OCI-LY3 (cell line): ENCODE measurements at regions not wholly inside any gene's neighbourhood (a gene's known extent, or its start where the extent isn't known, plus 50 kb on each side); places are given as distances from the start of the nearest gene placed in this dataset.
"Not testable (repeated sequence)": the region's sequence is repeated elsewhere in the genome, so short reads cannot be mapped to it uniquely, and the experiment has no call there.

ENCODE experiments used
- H2AFZ ChIP-seq: fragments of 200-600, 300-600 bp; shearing (Covaris generic); 2 replicates; pipeline ENCODE4 v1.6.0; 2014; ENCODE audit warnings: antibody characterized with exemption, low read depth, low read length
- H3K27ac ChIP-seq: fragments of 200-600, 300-600 bp; sonication (generic); 2 replicates; pipeline ENCODE4 v1.5.1; 2014; ENCODE audit warnings: mild to moderate bottlenecking, low read length, moderate library complexity, mixed read lengths
- H3K27me3 ChIP-seq: fragments of 200-600, 300-600 bp; sonication (generic); 2 replicates; pipeline ENCODE4 v1.6.1; 2014; ENCODE audit warnings: low read depth, low read length, mixed read lengths
- H3K36me3 ChIP-seq: fragments of 200-600, 300-600 bp; sonication (generic); replicated peaks from 2 replicates; pipeline ENCODE3; 2014; ENCODE audit warnings: low read depth, low read length, mixed read lengths
- H3K4me1 ChIP-seq: fragments of 300-600, 200-600 bp; sonication (generic); 2 replicates; pipeline ENCODE4 v1.6.1; 2014; ENCODE audit warnings: low read length, mixed read lengths
- H3K4me2 ChIP-seq: fragments of 200-600, 300-600 bp; sonication (generic); 2 replicates; pipeline ENCODE4 v1.6.1; 2014; ENCODE audit warnings: low read length, mixed read lengths
- H3K4me3 ChIP-seq: fragments of 300-600, 200-600 bp; sonication (generic); 2 replicates; pipeline ENCODE4 v1.5.1; 2014; ENCODE audit warnings: antibody characterized with exemption, mild to moderate bottlenecking, low read length, moderate library complexity
- H3K79me2 ChIP-seq: fragments of 300-600, 200-600 bp; shearing (Covaris generic); 2 replicates; pipeline ENCODE4 v1.6.1; 2014; ENCODE audit warnings: mild to moderate bottlenecking, low read length, mixed read lengths
- H3K9ac ChIP-seq: fragments of 300-600, 200-600 bp; shearing (Covaris generic); 2 replicates; pipeline ENCODE4 v1.6.0; 2014; ENCODE audit warnings: mild to moderate bottlenecking, low read length, moderate library complexity
- H3K9me3 ChIP-seq: fragments of 200-600, 300-600 bp; shearing (Covaris generic); 2 replicates; pipeline ENCODE4 v1.6.1; 2014; ENCODE audit warnings: low read length, mixed read lengths; ENCODE audit not compliant: insufficient read depth
- H4K20me1 ChIP-seq: fragments of 200-600, 300-600 bp; sonication (generic); 2 replicates; pipeline ENCODE4 v1.6.1; 2016; ENCODE audit warnings: low read length, mixed read lengths; ENCODE audit not compliant: insufficient read depth
- EZH2phosphoT487 ChIP-seq: fragments of 200-600 bp; shearing (Covaris generic); IDR thresholded peaks from 2 replicates; pipeline ENCODE4 v1.6.1; 2018; ENCODE audit warnings: antibody characterized with exemption, mixed run types, low read depth
- TF ChIP-seq, protein P1 (sequence below): fragments of 200-600, 300-600 bp; sonication (generic); IDR thresholded peaks from 2 replicates; pipeline ENCODE4 v1.5.1; 2014; ENCODE audit warnings: antibody characterized with exemption, low read length, low read depth

DNA sequence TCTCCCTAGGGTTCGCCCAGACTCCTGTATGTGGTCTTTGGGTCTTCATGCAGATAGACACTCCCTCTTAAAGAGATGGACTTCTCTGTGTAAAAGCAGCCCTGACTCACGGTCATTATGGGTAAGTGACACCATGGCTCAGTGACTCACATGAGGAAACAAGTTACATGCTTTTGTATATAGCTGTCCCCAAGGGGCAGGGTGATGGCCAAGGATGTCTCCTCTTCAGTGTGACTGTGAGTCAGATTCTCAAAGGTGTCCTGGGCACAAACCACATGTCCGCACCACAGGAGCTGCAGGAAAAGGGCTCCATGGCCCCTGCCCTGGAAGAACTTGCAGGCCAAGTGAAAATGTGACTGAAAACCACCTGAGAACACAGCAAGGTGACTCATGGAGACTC is 380.4 kb downstream of the NPHP4 start:
- no peaks in the 10 kb centered on the region for H3K36me3 ChIP-seq
- H2AFZ ChIP-seq: no peak overlapping the region
- H3K4me1 ChIP-seq: no peaks in the 10 kb centered on the region
- H3K27ac ChIP-seq: no peak overlapping the region
- H3K4me2 ChIP-seq: no peak overlapping the region
- H3K4me3 ChIP-seq: no peak overlapping the region
- no peaks in the 10 kb centered on the region; the same call in 1 of the 2 replicates for H3K9me3 ChIP-seq
- TF ChIP-seq, protein P1, sequence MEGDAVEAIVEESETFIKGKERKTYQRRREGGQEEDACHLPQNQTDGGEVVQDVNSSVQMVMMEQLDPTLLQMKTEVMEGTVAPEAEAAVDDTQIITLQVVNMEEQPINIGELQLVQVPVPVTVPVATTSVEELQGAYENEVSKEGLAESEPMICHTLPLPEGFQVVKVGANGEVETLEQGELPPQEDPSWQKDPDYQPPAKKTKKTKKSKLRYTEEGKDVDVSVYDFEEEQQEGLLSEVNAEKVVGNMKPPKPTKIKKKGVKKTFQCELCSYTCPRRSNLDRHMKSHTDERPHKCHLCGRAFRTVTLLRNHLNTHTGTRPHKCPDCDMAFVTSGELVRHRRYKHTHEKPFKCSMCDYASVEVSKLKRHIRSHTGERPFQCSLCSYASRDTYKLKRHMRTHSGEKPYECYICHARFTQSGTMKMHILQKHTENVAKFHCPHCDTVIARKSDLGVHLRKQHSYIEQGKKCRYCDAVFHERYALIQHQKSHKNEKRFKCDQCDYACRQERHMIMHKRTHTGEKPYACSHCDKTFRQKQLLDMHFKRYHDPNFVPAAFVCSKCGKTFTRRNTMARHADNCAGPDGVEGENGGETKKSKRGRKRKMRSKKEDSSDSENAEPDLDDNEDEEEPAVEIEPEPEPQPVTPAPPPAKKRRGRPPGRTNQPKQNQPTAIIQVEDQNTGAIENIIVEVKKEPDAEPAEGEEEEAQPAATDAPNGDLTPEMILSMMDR: no peak
- no peak for TF ChIP-seq EZH2phosphoT487
- H3K27me3 ChIP-seq: no peaks in the 10 kb centered on the region
- no peaks in the 10 kb centered on the region for H3K79me2 ChIP-seq
- H4K20me1 ChIP-seq: no peaks in the 10 kb centered on the region
- H3K9ac ChIP-seq: no peak overlapping the region

DNA sequence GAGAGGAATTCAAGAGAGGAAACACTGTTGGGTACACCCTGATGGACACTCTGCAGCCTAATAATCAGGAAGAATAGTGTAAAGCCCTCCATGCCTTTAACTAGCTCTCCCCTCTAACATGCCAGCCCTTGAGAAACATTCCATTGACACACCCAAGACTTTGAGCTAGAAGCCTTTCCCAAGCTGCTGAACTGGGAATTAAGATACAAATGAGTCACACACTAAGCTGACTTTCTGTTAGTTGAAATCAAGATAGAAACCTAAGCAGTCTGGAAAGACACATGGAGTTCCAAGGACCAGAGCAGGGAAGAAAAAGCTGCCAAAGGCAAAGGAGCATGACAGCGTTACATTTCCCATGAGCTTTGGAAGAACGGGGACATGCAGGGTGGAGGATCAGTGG is 380.8 kb downstream of the NPHP4 start:
- TF ChIP-seq EZH2phosphoT487: no peak
- TF ChIP-seq, protein P1: no peak
- Histone ChIP-seq H3K9me3 (no peaks in the 10 kb centered on the region; the same call in 1 of the 2 replicates), H3K4me1 (no peaks in the 10 kb centered on the region), H3K79me2 (no peaks in the 10 kb centered on the region), H3K27ac (no peak overlapping the region), H3K36me3 (no peaks in the 10 kb centered on the region), H3K4me3 (no peak overlapping the region), H3K9ac (no peak overlapping the region), H3K4me2 (no peak overlapping the region), H2AFZ (no peak overlapping the region), H3K27me3 (no peaks in the 10 kb centered on the region), H4K20me1 (no peaks in the 10 kb centered on the region)

DNA sequence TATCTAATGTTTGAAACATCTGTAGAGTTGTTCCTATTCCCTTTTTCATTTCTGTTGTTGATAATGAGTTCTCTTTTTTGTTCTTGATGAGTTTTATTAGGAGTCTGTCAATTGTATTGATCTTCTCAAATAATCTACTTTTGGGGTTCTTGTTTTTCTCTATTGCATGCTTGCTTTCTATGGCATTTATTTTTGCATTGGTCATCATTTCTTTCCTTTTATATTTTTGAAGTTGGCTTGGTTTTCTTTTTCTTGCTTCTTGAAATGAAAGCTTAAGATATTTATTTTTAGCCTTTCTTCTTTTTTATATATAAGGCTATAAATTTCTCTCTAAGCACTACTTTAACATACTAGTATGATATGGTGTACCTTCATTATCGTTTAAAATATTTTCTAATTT is 381.8 kb downstream of the NPHP4 start:
- Histone ChIP-seq H3K4me1 (no peaks in the 10 kb centered on the region), H4K20me1 (no peaks in the 10 kb centered on the region), H3K4me3 (no peak overlapping the region), H3K79me2 (no peaks in the 10 kb centered on the region), H3K4me2 (no peak overlapping the region), H3K36me3 (no peaks in the 10 kb centered on the region), H3K9ac (no peak overlapping the region), H3K27me3 (no peaks in the 10 kb centered on the region), H2AFZ (no peak overlapping the region), H3K9me3 (no peaks in the 10 kb centered on the region; the same call in 1 of the 2 replicates), H3K27ac (no peak overlapping the region)
- TF ChIP-seq EZH2phosphoT487: no peak
- TF ChIP-seq, protein P1: no peak

DNA sequence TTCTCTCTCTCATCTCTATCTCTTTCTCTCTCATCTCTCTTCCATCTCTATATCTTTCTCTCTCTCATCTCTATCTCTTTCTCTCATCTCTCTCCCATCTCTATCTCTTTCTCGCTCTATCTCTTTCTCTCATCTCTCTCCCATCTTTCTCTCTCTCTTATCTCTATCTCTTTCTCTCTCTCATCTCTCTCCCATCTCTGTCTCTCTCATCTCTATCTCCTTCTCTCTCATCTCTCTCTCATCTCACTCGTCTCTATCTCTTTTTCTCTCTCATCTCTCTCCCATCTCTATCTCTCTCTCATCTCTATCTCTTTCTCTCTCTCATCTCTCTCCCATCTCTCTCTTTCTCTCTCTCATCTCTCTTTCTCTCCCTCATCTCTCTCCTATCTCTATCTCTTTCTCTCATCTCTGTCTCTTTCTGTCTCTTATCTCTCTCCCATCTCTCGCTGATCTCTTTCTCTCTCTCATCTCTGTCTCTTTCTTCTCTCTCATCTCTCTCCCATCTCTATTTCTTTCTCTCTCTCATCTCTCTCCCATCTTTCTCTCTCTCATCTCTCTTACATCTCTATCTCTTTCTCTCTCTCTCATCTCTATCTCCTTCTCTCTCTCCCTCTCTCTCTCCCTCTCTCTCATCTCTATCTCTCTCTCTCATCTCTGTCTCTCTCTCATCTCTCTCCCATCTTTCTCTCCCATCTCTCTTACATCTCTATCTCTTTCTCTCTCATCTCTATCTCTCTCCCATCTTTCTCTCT is 388.7 kb downstream of the NPHP4 start:
- H3K4me2 ChIP-seq: no peak overlapping the region

DNA sequence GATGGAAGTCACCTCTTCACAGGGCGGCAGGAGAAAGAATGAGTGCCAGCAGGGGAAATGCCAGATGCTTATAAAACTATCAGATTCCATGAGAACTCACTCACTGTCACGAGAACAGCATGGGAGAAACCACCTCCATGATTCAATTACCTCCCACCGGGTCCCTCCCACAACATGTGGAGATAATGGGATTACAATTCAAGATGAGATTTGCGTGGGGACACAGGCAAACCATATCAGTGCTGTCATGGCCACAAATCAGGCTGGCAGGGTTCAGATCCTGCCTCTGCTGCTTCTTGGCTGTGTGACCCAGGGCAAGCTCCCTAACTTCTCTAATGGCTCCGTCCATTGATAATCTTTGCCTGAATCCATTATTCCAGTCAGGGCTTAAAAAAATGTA is 389.5 kb downstream of the NPHP4 start:
- H3K27me3 ChIP-seq, H3K79me2 ChIP-seq, H3K9me3 ChIP-seq, H3K27ac ChIP-seq, H3K9ac ChIP-seq, H3K4me1 ChIP-seq, H4K20me1 ChIP-seq, H3K4me3 ChIP-seq, H2AFZ ChIP-seq, H3K4me2 ChIP-seq, H3K36me3 ChIP-seq: not testable (repeated sequence)

More for the DNA sequence above, 388.7 kb downstream of the NPHP4 start:
- Histone ChIP-seq H3K4me3 (no peak overlapping the region), H2AFZ (no peak overlapping the region), H3K36me3 (no peaks in the 10 kb centered on the region), H3K27ac (no peak overlapping the region), H4K20me1 (no peaks in the 10 kb centered on the region), H3K9ac (no peak overlapping the region), H3K9me3 (no peaks in the 10 kb centered on the region), H3K27me3 (no peaks in the 10 kb centered on the region), H3K79me2 (no peaks in the 10 kb centered on the region), H3K4me1 (no peaks in the 10 kb centered on the region)
- TF ChIP-seq EZH2phosphoT487: no peak
- TF ChIP-seq, protein P1: no peak
